IMR-90 (cell line): ENCODE measurements at regions not wholly inside any gene's neighbourhood (a gene's known extent, or its start where the extent isn't known, plus 50 kb on each side); places are given as distances from the start of the nearest gene placed in this dataset.
A peak's percentile ranks its signal among the peaks of the same experiment; 100 is the strongest.

Experiments used
- ATAC-seq: fragments of 200-7000 bp; cut with Tn5 transposase; 2 replicates; pipeline ENCODE4 v1.9.1; 2020; ENCODE audit warnings: low read depth, mild to moderate bottlenecking, moderate library complexity
- BruUV-seq: library from RNA; stranded (reverse); fragments of 400-500 nt; replicated peaks from 2 replicates; lab custom pipeline; 2021; lab: Mats Ljungman, UMichigan
- CTCF ChIA-PET: fragments of 300-600 bp; formaldehyde crosslinking; extraction: SDS; loops from one replicate; lab custom pipeline; 2021; ENCODE audit warnings: antibody characterized with exemption; lab: Yijun Ruan, JAX
- POLR2A ChIA-PET: fragments of 300-600 bp; sonication (Branson Sonifier 250); formaldehyde crosslinking; loops from one replicate; lab custom pipeline; 2022; ENCODE audit warnings: antibody characterized with exemption; ENCODE audit not compliant: unreplicated experiment; lab: Charles Lee
- DNase-seq: peaks from one replicate; pipeline ENCODE4 v3.0.0; 2013
- H2AFZ ChIP-seq: replicated peaks from 2 replicates; pipeline ENCODE3; 2013; ENCODE audit warnings: low read length, mild to moderate bottlenecking; ENCODE audit not compliant: poor library complexity
- H2AK5ac ChIP-seq: 2 replicates; pipeline ENCODE4 v1.6.1; 2013; ENCODE audit warnings: low read depth, low read length, inconsistent platforms
- H2AK9ac ChIP-seq: replicated peaks from 2 replicates; pipeline ENCODE3; 2013; ENCODE audit warnings: mild to moderate bottlenecking, low read depth, low read length, moderate library complexity; ENCODE audit not compliant: poor library complexity
- H2BK120ac ChIP-seq: 2 replicates; pipeline ENCODE4 v1.6.1; 2013; ENCODE audit warnings: low read depth, low read length, inconsistent platforms
- H2BK15ac ChIP-seq: 3 replicates; pipeline ENCODE4 v1.6.1; 2013; ENCODE audit warnings: low read depth, low read length, inconsistent platforms
- H2BK20ac ChIP-seq: 2 replicates; pipeline ENCODE4 v1.6.1; 2013; ENCODE audit warnings: low read depth, mild to moderate bottlenecking, inconsistent platforms, low read length, moderate library complexity
- H2BK5ac ChIP-seq: 2 replicates; pipeline ENCODE4 v1.6.1; 2013; ENCODE audit warnings: mild to moderate bottlenecking, low read depth, low read length, inconsistent platforms; ENCODE audit not compliant: poor library complexity, severe bottlenecking
- H3K14ac ChIP-seq: replicated peaks from 2 replicates; pipeline ENCODE4 v1.6.1; 2013; ENCODE audit warnings: low read depth, low read length, inconsistent platforms
- H3K18ac ChIP-seq: 2 replicates; pipeline ENCODE4 v1.6.1; 2013; ENCODE audit warnings: low read depth, low read length, control low read depth
- H3K23ac ChIP-seq: 2 replicates; pipeline ENCODE4 v1.6.1; 2013; ENCODE audit warnings: low read depth, low read length, inconsistent platforms
- H3K27ac ChIP-seq: 2 replicates; pipeline ENCODE4 v1.5.1; 2013; ENCODE audit warnings: mild to moderate bottlenecking, control low read depth, low read length; ENCODE audit not compliant: insufficient read depth
- H3K27me3 ChIP-seq: 2 replicates; pipeline ENCODE4 v1.6.1; 2013; ENCODE audit warnings: low read length; ENCODE audit not compliant: control insufficient read depth, insufficient read depth
- H3K36me3 ChIP-seq: 2 replicates; pipeline ENCODE4 v1.6.1; 2013; ENCODE audit warnings: low read length, mixed read lengths; ENCODE audit not compliant: control insufficient read depth, insufficient read depth
- H3K4ac ChIP-seq: 2 replicates; pipeline ENCODE4 v1.6.1; 2013; ENCODE audit warnings: low read depth, low read length, inconsistent platforms
- H3K4me1 ChIP-seq: 2 replicates; pipeline ENCODE4 v1.6.1; 2013; ENCODE audit warnings: low read length, mixed read lengths; ENCODE audit not compliant: control insufficient read depth, insufficient read depth
- H3K4me2 ChIP-seq: 2 replicates; pipeline ENCODE4 v1.6.1; 2013; ENCODE audit warnings: low read depth, mild to moderate bottlenecking, control low read depth, low read length, moderate library complexity
- H3K4me3 ChIP-seq: 2 replicates; pipeline ENCODE4 v1.5.1; 2013; ENCODE audit warnings: low read depth, mild to moderate bottlenecking, control low read depth, low read length, moderate library complexity; ENCODE audit not compliant: insufficient read depth
- H3K56ac ChIP-seq: 2 replicates; pipeline ENCODE4 v1.6.1; 2013; ENCODE audit warnings: low read length, inconsistent platforms; ENCODE audit not compliant: insufficient read depth; ENCODE audit errors: extremely low read depth
- H3K79me1 ChIP-seq, 2 experiments: 2 replicates each; pipeline ENCODE4 v1.6.1; 2013; ENCODE audit warnings: low read length in 2 of 2, inconsistent platforms in 1 of 2, low read depth in 1 of 2
- H3K9ac ChIP-seq: 2 replicates; pipeline ENCODE4 v1.6.1; 2013; ENCODE audit warnings: low read depth, low read length, control low read depth
- H3K9me1 ChIP-seq: 2 replicates; pipeline ENCODE4 v1.6.1; 2013; ENCODE audit warnings: low read length, inconsistent platforms; ENCODE audit not compliant: insufficient read depth
- H3K9me3 ChIP-seq: 2 replicates; pipeline ENCODE4 v1.6.1; 2013; ENCODE audit warnings: low read length; ENCODE audit not compliant: control insufficient read depth, insufficient read depth
- H4K20me1 ChIP-seq: 2 replicates; pipeline ENCODE4 v1.6.1; 2013; ENCODE audit warnings: low read length, inconsistent platforms; ENCODE audit not compliant: insufficient read depth
- H4K5ac ChIP-seq: 2 replicates; pipeline ENCODE4 v1.6.1; 2013; ENCODE audit warnings: mild to moderate bottlenecking, low read depth, low read length, control low read depth
- H4K8ac ChIP-seq, 2 experiments: 2 replicates each; pipeline ENCODE4 v1.6.1; 2013; ENCODE audit warnings: low read depth in 2 of 2, low read length in 2 of 2, control low read depth in 1 of 2, inconsistent platforms in 1 of 2
- H4K91ac ChIP-seq: 2 replicates; pipeline ENCODE4 v1.6.1; 2013; ENCODE audit warnings: low read depth, low read length, inconsistent platforms; ENCODE audit not compliant: insufficient read depth
- BHLHE40 ChIP-seq: fragments of 150-350 bp; IDR thresholded peaks from 2 replicates; pipeline ENCODE4 v1.6.1; 2016; ENCODE audit warnings: mild to moderate bottlenecking, low read depth, low read length
- RFX5 ChIP-seq: IDR thresholded peaks from 2 replicates; pipeline ENCODE4 v1.8.0; 2012; ENCODE audit warnings: low read depth, mild to moderate bottlenecking, low read length, moderate library complexity
- WGBS, 2 experiments: methylation state at CpG; one replicate each; pipeline versions ENCODE4 v1.1.5 to v1.1.7; 2013; ENCODE audit warnings: missing lambda C conversion rate in 2 of 2; ENCODE audit not compliant: insufficient read length in 1 of 2; ENCODE audit errors: extremely low coverage in 2 of 2; 5-methylcytosine and 5-hydroxymethylcytosine counted together
- dilution Hi-C: fragments of 300-500 bp; cut with HindIII; formaldehyde crosslinking; loops from one replicate; pipeline ENCODE4 v1.14.3; 2018; ENCODE audit warnings: low sequenced_read_pairs; ENCODE audit not compliant: unreplicated experiment
- in situ Hi-C: fragments of 300-500 bp; cut with MboI; formaldehyde crosslinking; loops from 3 replicates; pipeline ENCODE4 v1.14.3; 2019; ENCODE audit warnings: low sequenced_read_pairs, inconsistent platforms, mixed read lengths
- intact Hi-C: fragments of 100-400 bp; cut with micrococcal nuclease; formaldehyde crosslinking; loops from 2 replicates; pipeline ENCODE4 v1.10.0; 2022

GRCh38 chr2:150887926-150888325 is 373.7 kb downstream of the RBM43 start:
- no peaks in the 10 kb centered on the region for H3K36me3 ChIP-seq
- CTCF ChIA-PET: interaction anchor here (0.7 kb wide), 1 partner anchor 55 kb away, joined by 3 read pairs; no protein-coding TSS in a partner anchor
- H3K27ac ChIP-seq: no peak overlapping the region
- H3K56ac ChIP-seq: no peak overlapping the region
- no peaks in the 10 kb centered on the region for H3K9me1 ChIP-seq
- POLR2A ChIA-PET: no interaction called here
- H2BK120ac ChIP-seq: no peak overlapping the region
- no peaks in the 10 kb centered on the region for H3K9me3 ChIP-seq
- in situ Hi-C loops: no loop called here
- no peak overlapping the region for H2AK9ac ChIP-seq
- no peak overlapping the region for H3K23ac ChIP-seq
- H3K4me1 ChIP-seq: no peaks in the 10 kb centered on the region
- no peaks in the 10 kb centered on the region for H4K20me1 ChIP-seq
- H3K4me2 ChIP-seq: no peak overlapping the region
- no CpG with 5 or more reads among the region's 3 CpGs for WGBS, 2 experiments
- H3K27me3 ChIP-seq: no peaks in the 10 kb centered on the region
- ATAC-seq (no peak), DNase-seq (peak; percentile 2)
- H3K79me1 ChIP-seq: no peaks in the 10 kb centered on the region
- H3K9ac ChIP-seq: no peak overlapping the region
- H3K18ac ChIP-seq: no peak overlapping the region; the same call in 1 of the 2 replicates
- no peak overlapping the region for H2BK5ac ChIP-seq
- H2BK15ac ChIP-seq: no peak overlapping the region
- TF ChIP-seq BHLHE40: no peak
- TF ChIP-seq RFX5: no peak
- no TSS peak for BruUV-seq
- H3K4me3 ChIP-seq: no peak overlapping the region
- intact Hi-C loops: no loop called here
- dilution Hi-C loops: no loop called here
- no peak overlapping the region for H2AFZ ChIP-seq
- H3K14ac ChIP-seq: no peak overlapping the region
- H4K91ac ChIP-seq: no peak overlapping the region
- no peak overlapping the region for H2AK5ac ChIP-seq
- no peak overlapping the region for H4K8ac ChIP-seq
- no peak overlapping the region for H2BK20ac ChIP-seq
- H4K5ac ChIP-seq: no peak overlapping the region
- H3K4ac ChIP-seq: no peak overlapping the region
